Type B pancreatic cell (in vitro differentiated cells): ENCODE measurements at regions not wholly inside any gene's neighbourhood (a gene's known extent, or its start where the extent isn't known, plus 50 kb on each side); places are given as distances from the start of the nearest gene placed in this dataset.

Source experiments
- DNase-seq: peaks from one replicate; pipeline ENCODE4 v3.0.0; 2021; ENCODE audit warnings: mixed read lengths; ENCODE audit not compliant: unreplicated experiment; ENCODE audit errors: extremely low spot score
- H3K27ac Mint-ChIP-seq: 2 replicates; pipeline ENCODE4 v1.8.0; 2021; ENCODE audit warnings: mild to moderate bottlenecking, mixed read lengths
- H3K27me3 Mint-ChIP-seq: 2 replicates; pipeline ENCODE4 v1.8.0; 2021; ENCODE audit warnings: mixed read lengths
- H3K36me3 Mint-ChIP-seq: 2 replicates; pipeline ENCODE4 v1.8.0; 2021; ENCODE audit warnings: mixed read lengths
- H3K4me1 Mint-ChIP-seq: one replicate; pipeline ENCODE4 v1.8.0; 2021; ENCODE audit warnings: mixed read lengths; ENCODE audit not compliant: unreplicated experiment
- H3K4me3 Mint-ChIP-seq: 2 replicates; pipeline ENCODE4 v1.8.0; 2021; ENCODE audit warnings: mild to moderate bottlenecking, mixed read lengths
- H3K9me3 Mint-ChIP-seq: 2 replicates; pipeline ENCODE4 v1.8.0; 2021; ENCODE audit warnings: mixed read lengths
- TF ChIP-seq, protein P1 (sequence below): fragments of 200-600 bp; sonication (generic); conservative IDR thresholded peaks from 2 replicates; pipeline ENCODE4 v1.5.0; 2021; ENCODE audit warnings: antibody characterized with exemption, mild to moderate bottlenecking

DNA sequence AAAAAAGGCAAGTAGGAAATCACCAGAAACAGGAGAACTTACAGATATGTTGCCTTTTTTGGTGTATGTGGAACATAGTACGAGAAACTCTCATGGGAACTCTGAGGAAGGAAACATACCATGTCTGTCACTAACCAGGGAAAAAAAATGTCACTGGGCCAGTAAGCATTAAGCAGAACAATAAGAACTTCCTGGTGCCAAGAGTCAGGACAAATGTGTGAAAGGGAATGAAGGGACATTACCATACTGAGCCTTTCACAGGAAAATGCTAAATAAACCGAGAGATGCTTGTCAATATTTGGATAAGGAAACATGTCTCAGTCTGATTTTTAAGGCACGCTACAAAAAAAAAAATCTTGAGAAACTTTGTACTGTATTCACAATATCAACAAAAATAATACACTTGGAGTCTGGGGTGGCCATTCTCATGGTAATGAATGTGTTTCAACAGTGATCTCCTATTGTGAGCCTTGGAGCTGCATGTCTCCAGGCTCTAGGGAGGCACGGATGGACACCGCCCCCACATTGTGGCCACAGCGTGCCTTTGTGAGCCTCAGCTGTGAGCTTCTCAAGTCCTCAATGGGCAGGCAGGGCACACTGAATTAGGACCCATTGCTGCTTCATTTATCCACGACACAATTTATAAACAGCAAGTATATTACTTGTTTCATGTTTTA lies 113.0 kb upstream of the ARGLU1 start:
- no peak for DNase-seq
- H3K4me3 Mint-ChIP-seq = no peak overlapping the region
- H3K27ac Mint-ChIP-seq = no peak overlapping the region

DNA sequence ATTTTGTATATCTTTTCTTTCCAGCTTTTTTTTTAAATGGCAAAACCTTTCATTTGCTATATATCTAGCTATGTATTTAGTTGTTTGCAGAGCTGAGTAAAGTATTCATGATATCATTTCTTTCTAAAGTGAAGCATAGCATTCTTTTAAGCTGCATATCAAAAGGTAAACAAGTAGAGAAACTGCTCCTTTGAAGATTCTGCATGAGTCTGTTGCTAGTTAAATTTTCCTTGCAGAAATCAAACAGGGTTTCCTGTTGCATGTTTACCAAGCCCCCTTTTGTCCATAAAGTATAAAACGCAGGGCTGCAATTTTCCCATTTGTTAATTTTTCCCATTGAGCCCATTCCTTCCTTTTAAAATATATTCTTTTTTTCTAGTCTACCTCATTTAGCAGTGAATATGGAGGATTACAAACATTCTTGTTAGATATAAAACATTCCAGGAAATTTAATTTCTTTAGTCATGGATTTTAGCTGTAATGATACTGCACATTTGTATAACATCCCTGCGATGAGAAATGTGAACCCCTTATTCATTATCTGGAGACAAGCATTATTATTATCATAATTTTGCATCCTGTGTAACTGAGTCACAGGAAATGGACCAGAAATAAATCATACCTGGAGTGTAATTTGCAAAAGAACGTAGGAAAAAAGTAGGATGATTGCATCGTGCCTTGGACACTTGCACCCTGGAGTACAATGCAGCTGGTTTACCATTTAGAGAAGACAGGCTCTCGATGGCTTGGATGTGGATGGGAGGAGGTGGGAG lies 110.9 kb upstream of the ARGLU1 start:
- H3K9me3 Mint-ChIP-seq = no peaks in the 10 kb centered on the region
- H3K36me3 Mint-ChIP-seq = no peaks in the 10 kb centered on the region
- peaks cover 33% of the 10 kb centered on the region for H3K4me1 Mint-ChIP-seq
- H3K27ac Mint-ChIP-seq = no peak overlapping the region
- TF ChIP-seq, protein P1, sequence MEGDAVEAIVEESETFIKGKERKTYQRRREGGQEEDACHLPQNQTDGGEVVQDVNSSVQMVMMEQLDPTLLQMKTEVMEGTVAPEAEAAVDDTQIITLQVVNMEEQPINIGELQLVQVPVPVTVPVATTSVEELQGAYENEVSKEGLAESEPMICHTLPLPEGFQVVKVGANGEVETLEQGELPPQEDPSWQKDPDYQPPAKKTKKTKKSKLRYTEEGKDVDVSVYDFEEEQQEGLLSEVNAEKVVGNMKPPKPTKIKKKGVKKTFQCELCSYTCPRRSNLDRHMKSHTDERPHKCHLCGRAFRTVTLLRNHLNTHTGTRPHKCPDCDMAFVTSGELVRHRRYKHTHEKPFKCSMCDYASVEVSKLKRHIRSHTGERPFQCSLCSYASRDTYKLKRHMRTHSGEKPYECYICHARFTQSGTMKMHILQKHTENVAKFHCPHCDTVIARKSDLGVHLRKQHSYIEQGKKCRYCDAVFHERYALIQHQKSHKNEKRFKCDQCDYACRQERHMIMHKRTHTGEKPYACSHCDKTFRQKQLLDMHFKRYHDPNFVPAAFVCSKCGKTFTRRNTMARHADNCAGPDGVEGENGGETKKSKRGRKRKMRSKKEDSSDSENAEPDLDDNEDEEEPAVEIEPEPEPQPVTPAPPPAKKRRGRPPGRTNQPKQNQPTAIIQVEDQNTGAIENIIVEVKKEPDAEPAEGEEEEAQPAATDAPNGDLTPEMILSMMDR = no peak
- H3K4me3 Mint-ChIP-seq = no peak overlapping the region
- no peaks in the 10 kb centered on the region for H3K27me3 Mint-ChIP-seq
- DNase-seq = no peak

More for the DNA sequence above, 113.0 kb upstream of the ARGLU1 start:
- no peaks in the 10 kb centered on the region for H3K9me3 Mint-ChIP-seq
- TF ChIP-seq, protein P1 = no peak
- no peaks in the 10 kb centered on the region for H3K36me3 Mint-ChIP-seq
- H3K27me3 Mint-ChIP-seq = no peaks in the 10 kb centered on the region
- peaks cover 46% of the 10 kb centered on the region for H3K4me1 Mint-ChIP-seq

DNA sequence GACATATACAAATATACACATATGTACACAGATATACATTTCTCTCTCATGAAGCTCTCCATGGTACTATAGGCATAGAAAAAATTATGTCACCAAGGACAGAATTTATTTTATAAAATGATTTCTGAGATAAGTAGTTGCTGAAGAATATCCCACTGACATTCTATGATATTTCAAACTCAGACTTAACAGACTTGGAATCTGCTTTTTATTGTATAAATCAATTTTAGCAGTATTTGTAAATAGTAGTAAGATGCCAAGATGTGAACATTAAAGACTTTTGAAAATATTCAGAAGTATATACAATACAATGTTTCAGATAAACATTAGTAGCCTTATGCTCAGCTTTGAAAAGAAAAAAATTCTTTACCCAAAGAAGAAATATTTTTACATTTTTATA lies 107.4 kb upstream of the ARGLU1 start:
- H3K4me3 Mint-ChIP-seq = no peak overlapping the region
- peaks cover 9% of the 10 kb centered on the region for H3K4me1 Mint-ChIP-seq
- no peak overlapping the region for H3K27ac Mint-ChIP-seq
- no peaks in the 10 kb centered on the region for H3K36me3 Mint-ChIP-seq
- no peaks in the 10 kb centered on the region for H3K27me3 Mint-ChIP-seq
- no peak for DNase-seq
- TF ChIP-seq, protein P1 = no peak
- H3K9me3 Mint-ChIP-seq = no peaks in the 10 kb centered on the region

DNA sequence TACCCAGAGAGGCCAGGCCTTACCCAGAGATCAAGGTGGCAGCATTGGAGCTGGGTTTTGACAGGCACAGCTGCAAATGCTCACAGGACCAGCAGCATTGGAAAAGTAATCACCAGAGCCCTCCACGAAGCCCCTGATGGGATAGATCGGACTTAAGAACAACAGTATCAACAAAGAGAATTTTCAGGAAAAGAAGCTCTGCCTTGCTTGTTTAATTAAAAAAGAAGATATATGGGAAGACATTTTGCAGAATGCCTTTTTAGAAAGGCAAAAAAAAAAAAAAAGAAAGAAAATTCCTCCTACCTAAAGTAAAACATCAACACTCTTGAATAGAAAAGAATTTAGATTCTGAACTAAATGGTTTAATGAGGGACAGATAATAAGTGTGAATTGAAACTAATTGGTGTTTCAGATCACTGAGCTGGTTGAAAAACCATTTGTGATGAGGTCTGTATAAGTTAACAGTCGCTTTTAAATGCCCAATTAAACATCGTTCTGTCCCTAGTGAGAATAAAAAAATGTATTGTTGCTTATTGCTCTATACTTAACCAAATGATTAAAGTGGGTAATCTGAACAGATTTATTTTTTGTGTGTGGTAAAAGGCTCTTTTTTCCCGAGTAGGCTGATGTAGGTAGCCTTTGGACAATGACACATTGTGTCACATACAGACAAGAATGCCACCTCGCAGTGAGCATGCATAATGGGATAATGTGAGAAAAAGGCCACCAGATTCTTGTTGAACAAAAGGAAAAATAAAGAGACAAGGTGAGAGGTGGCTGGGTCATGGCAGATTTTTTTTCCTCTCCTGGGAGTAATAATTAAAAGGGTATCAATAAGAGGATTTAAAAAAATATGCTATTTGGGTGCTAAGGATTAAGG lies 93.0 kb upstream of the ARGLU1 start:
- Mint-ChIP-seq H3K4me3 (no peak overlapping the region), H3K36me3 (no peaks in the 10 kb centered on the region), H3K9me3 (no peaks in the 10 kb centered on the region), H3K27ac (no peak overlapping the region), H3K4me1 (no peaks in the 10 kb centered on the region), H3K27me3 (peaks cover 6% of the 10 kb centered on the region)
- no peak for DNase-seq
- TF ChIP-seq, protein P1 = no peak

- no peak overlapping the region for H3K27ac Mint-ChIP-seq
- H3K27me3 Mint-ChIP-seq = peaks cover 9% of the 10 kb centered on the region
Measured at GRCh38 chr13:106657104-106657503, 89.2 kb upstream of the ARGLU1 start.

More at GRCh38 chr13:106657104-106657503, 89.2 kb upstream of the ARGLU1 start:
- H3K4me1 Mint-ChIP-seq = no peaks in the 10 kb centered on the region
- TF ChIP-seq, protein P1 = no peak
- H3K9me3 Mint-ChIP-seq = no peaks in the 10 kb centered on the region
- no peaks in the 10 kb centered on the region for H3K36me3 Mint-ChIP-seq
- no peak for DNase-seq
- no peak overlapping the region for H3K4me3 Mint-ChIP-seq
